GM12873 (cell line): ENCODE measurements at regions not wholly inside any gene's neighbourhood (a gene's known extent, or its start where the extent isn't known, plus 50 kb on each side); places are given as distances from the start of the nearest gene placed in this dataset.

Experiments
- TF ChIP-seq, protein P1 (sequence below): IDR thresholded peaks from 2 replicates; pipeline ENCODE4 v1.5.1; 2012; ENCODE audit warnings: low read depth, mild to moderate bottlenecking, moderate library complexity, low read length, control low read depth; ENCODE audit not compliant: insufficient read depth; ENCODE audit errors: missing control alignments

- TF ChIP-seq, protein P1, sequence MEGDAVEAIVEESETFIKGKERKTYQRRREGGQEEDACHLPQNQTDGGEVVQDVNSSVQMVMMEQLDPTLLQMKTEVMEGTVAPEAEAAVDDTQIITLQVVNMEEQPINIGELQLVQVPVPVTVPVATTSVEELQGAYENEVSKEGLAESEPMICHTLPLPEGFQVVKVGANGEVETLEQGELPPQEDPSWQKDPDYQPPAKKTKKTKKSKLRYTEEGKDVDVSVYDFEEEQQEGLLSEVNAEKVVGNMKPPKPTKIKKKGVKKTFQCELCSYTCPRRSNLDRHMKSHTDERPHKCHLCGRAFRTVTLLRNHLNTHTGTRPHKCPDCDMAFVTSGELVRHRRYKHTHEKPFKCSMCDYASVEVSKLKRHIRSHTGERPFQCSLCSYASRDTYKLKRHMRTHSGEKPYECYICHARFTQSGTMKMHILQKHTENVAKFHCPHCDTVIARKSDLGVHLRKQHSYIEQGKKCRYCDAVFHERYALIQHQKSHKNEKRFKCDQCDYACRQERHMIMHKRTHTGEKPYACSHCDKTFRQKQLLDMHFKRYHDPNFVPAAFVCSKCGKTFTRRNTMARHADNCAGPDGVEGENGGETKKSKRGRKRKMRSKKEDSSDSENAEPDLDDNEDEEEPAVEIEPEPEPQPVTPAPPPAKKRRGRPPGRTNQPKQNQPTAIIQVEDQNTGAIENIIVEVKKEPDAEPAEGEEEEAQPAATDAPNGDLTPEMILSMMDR, result no peak
Observed at GRCh38 chr1:60930130-60930529, 152.2 kb upstream of the NFIA start.

GRCh38 chr1:60924964-60925798 is 157.2 kb upstream of the NFIA start:
- TF ChIP-seq, protein P1, result no peak

DNA sequence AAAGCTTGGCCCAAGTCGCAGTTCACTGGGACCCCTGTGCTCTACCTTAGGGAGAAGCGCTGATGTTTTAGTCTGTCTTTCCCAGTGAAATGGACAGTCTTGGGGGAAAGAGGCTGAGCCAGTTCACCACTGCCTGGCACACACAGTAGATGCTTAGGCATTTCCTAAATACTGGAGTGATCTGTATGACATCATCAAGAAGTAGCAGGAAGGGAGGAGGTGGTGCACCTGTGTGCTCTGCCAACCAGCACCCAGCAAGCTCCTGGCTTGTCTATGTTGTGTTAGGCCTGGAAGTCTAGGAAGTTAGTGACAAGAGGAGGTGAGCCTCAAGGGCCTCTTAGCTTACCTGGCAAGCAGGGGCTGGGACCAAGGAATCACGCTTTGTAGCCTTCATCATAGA is 158.2 kb upstream of the NFIA start:
- TF ChIP-seq, protein P1, result no peak

DNA sequence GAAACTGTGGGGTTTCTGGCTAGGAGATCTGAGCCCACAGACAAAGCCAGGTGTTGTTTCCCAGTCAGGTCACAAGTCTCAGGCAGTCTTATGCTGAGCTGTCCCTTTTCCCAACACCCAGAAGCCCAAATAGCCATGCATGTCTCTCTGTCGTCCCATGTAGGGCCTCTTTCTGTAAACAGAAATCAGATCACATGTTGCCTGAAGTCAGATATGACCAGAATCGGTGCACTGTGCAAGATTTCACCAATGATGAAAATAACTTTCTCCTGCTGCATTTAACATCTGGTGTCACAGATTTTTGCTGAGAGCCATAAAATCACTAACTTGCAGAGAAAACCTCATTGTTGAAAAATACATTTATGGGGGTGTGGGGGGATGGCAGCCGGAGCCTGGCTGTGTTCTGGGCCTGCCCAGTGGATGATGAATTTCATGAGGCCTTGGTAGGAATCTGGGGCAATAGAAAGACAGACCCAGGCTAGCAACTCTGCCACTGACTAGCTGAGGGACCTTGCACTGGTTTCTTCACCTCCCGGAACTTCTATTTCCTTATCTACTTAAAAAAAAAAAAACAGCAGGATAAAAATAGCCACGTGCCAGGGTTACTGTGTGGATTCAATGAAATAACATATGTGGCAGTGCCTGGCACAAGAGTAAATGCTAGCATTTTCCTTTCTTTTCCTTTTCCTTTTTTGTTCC is 158.8 kb upstream of the NFIA start:
- TF ChIP-seq, protein P1, result no peak

- TF ChIP-seq, protein P1, result no peak
Observed at GRCh38 chr1:60922304-60922703, 160.1 kb upstream of the NFIA start.

GRCh38 chr1:60921175-60921574 is 161.2 kb upstream of the NFIA start:
- TF ChIP-seq, protein P1, result no peak

DNA sequence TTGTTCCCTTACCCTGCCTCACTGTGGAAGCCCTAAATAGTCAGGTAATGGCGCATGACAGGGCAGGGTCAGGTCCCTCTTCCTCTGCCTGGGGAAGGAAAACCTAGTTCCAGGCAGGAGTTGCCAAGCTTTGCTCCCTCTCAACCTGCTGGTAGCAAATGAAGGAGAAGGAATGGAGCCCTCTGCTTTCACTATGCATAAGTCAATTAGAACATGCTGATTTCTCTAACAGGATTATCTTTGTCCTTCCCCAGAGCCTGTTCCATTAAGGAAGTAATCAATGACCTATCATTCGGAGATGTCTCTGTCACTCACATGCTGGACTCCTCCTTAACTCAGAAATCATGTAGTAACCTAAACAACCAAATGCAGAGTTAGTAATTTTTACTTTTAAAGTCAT is 161.8 kb upstream of the NFIA start:
- TF ChIP-seq, protein P1, result no peak
